ENCODE measurements at regions not wholly inside any gene's neighbourhood (a gene's known extent, or its start where the extent isn't known, plus 50 kb on each side); places are given as distances from the start of the nearest gene placed in this dataset.

DNA sequence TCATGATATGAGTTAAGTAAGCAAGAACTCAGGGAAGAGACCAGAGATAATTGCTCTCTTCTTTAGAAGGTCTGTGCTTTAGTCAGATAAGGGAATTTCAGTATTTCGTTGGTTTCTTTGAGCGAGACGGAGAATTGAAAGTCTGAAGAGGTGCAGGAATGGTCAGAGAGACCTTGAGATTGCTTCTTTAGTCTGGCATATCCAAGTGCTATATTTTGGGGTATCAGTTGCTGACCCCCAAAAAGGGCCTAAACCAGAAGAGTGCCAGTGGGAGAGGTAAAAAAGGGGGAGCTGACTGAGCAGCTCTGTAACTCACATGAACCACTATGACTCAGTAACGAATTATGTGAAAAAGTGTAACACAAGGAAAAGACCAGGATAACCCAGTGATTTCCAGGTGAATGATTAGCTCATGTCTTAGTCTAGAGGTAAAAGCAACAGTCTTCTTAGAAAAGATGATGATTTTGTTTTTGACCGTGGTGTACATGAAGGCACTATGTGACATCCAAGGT lies 932.9 kb downstream of the TDRD15 start:
- TF ChIP-seq USF1 (CRISPR knock-in tag; IDR thresholded peaks at IDR 0.05) (no peak), ELF4 (CRISPR knock-in tag; IDR thresholded peaks at IDR 0.05; ENCODE audit: low read depth) (no peak)

Measured in WTC11 (cell line).